HepG2 (cell line): ENCODE measurements at regions not wholly inside any gene's neighbourhood (a gene's known extent, or its start where the extent isn't known, plus 50 kb on each side); places are given as distances from the start of the nearest gene placed in this dataset.

ENCODE experiments used
- ATF4 ChIP-seq, 2 experiments: fragments of 450-650 bp in 1 of 2; sonication (generic) in 1 of 2; formaldehyde crosslinking; IDR thresholded peaks; 2 replicates each; pipeline versions ENCODE4 v1.5.0 to v1.8.0; 2020 to 2022; ENCODE audit warnings: mild to moderate bottlenecking in 1 of 2, missing genetic modification reagents in 1 of 2
- E2F2 ChIP-seq: sonication (generic); formaldehyde crosslinking; IDR thresholded peaks from 2 replicates; pipeline ENCODE4 v1.4.0; 2020; ENCODE audit warnings: missing genetic modification reagents, borderline replicate concordance
- ETV6 ChIP-seq: sonication (generic); formaldehyde crosslinking; conservative IDR thresholded peaks from 2 replicates; pipeline ENCODE4 v1.4.0; 2020; ENCODE audit warnings: missing genetic modification reagents
- FOXA1 ChIP-seq, 2 experiments: fragments of 450-650 bp in 1 of 2; sonication (generic) in 1 of 2; formaldehyde crosslinking in 1 of 2; IDR thresholded peaks; 2 replicates each; pipeline versions ENCODE4 v1.4.0 to v1.6.1; 2016 to 2020; ENCODE audit warnings: missing genetic modification reagents in 1 of 2
- KMT2B ChIP-seq: IDR thresholded peaks from 2 replicates; pipeline ENCODE4 v1.6.1; 2016; ENCODE audit warnings: missing genetic modification reagents, missing compliant biosample characterization
- MIER3 ChIP-seq: IDR thresholded peaks from 2 replicates; pipeline ENCODE4 v1.6.1; 2016; ENCODE audit warnings: missing compliant biosample characterization, borderline replicate concordance
- MXD1 ChIP-seq: sonication (generic); formaldehyde crosslinking; IDR thresholded peaks from 2 replicates; pipeline ENCODE4 v1.4.0; 2020; ENCODE audit warnings: mild to moderate bottlenecking, missing genetic modification reagents
- PITX1 ChIP-seq: sonication (generic); formaldehyde crosslinking; IDR thresholded peaks from 2 replicates; pipeline ENCODE4 v1.5.1; 2020; ENCODE audit warnings: mild to moderate bottlenecking, missing genetic modification reagents
- SPEN ChIP-seq: sonication (generic); formaldehyde crosslinking; IDR thresholded peaks from 2 replicates; pipeline ENCODE4 v1.5.1; 2020; ENCODE audit warnings: low read depth, mild to moderate bottlenecking, missing genetic modification reagents
- TGIF2 ChIP-seq: IDR thresholded peaks from 2 replicates; pipeline ENCODE4 v1.6.1; 2016; ENCODE audit warnings: control low read depth, missing compliant biosample characterization
- TP53 ChIP-seq: sonication (generic); formaldehyde crosslinking; conservative IDR thresholded peaks from 2 replicates; pipeline ENCODE4 v1.4.0; 2020; ENCODE audit warnings: missing genetic modification reagents
- ZBTB7B ChIP-seq: sonication (generic); formaldehyde crosslinking; IDR thresholded peaks from 2 replicates; pipeline ENCODE4 v1.4.0; 2020; ENCODE audit warnings: missing genetic modification reagents
- ZEB1 ChIP-seq: IDR thresholded peaks from 2 replicates; pipeline ENCODE4 v1.6.1; 2012; ENCODE audit warnings: mild to moderate bottlenecking, low read depth, inconsistent platforms; ENCODE audit not compliant: insufficient replicate concordance
- ZNF142 ChIP-seq: sonication (generic); formaldehyde crosslinking; IDR thresholded peaks from 2 replicates; pipeline ENCODE4 v1.4.0; 2020; ENCODE audit warnings: missing genetic modification reagents
- ZNF251 ChIP-seq: sonication (generic); formaldehyde crosslinking; IDR thresholded peaks from 2 replicates; pipeline ENCODE4 v1.9.0; 2021; ENCODE audit warnings: mild to moderate bottlenecking, missing genetic modification reagents
- ZNF260 ChIP-seq: sonication (generic); formaldehyde crosslinking; IDR thresholded peaks from 2 replicates; pipeline ENCODE4 v1.4.0; 2020; ENCODE audit warnings: missing genetic modification reagents, low read depth, mild to moderate bottlenecking, borderline replicate concordance
- ZNF503 ChIP-seq: sonication (generic); formaldehyde crosslinking; IDR thresholded peaks from 2 replicates; pipeline ENCODE4 v1.4.0; 2020; ENCODE audit warnings: missing genetic modification reagents
- ZNF567 ChIP-seq: sonication (generic); formaldehyde crosslinking; IDR thresholded peaks from 2 replicates; pipeline ENCODE4 v1.8.1; 2023; ENCODE audit warnings: mild to moderate bottlenecking, missing genetic modification reagents, borderline replicate concordance
- ZNF615 ChIP-seq: sonication (generic); formaldehyde crosslinking; IDR thresholded peaks from 2 replicates; pipeline ENCODE4 v1.5.0; 2020; ENCODE audit warnings: mild to moderate bottlenecking, missing genetic modification reagents, borderline replicate concordance
- ZNF879 ChIP-seq: sonication (generic); formaldehyde crosslinking; IDR thresholded peaks from 2 replicates; pipeline ENCODE4 v1.8.1; 2023; ENCODE audit warnings: missing genetic modification reagents

GRCh38 chr14:23694949-23695663 is 58.9 kb downstream of the DHRS2 start (continued):
- TF ChIP-seq ZNF142 (no peak), ZNF260 (no peak), ETV6 (CRISPR knock-in tag) (no peak), TGIF2 (CRISPR knock-in tag) (no peak), PITX1 (CRISPR knock-in tag) (no peak), E2F2 (CRISPR knock-in tag) (no peak), ZNF615 (peak; percentile 30; the same call in 1 of the 2 replicates), FOXA1 (IDR thresholded peaks at IDR 0.05) (no peak), FOXA1 (CRISPR knock-in tag; IDR thresholded peaks at IDR 0.05) (peak; percentile 24; the same call in 1 of the 2 replicates), ZNF503 (CRISPR knock-in tag) (no peak), MIER3 (CRISPR knock-in tag) (no peak), KMT2B (no peak), ZNF879 (CRISPR knock-in tag) (no peak), MXD1 (CRISPR knock-in tag) (no peak), TP53 (CRISPR knock-in tag) (no peak), SPEN (no peak), ZEB1 (peak; percentile 2), ZNF251 (CRISPR knock-in tag) (no peak), ATF4 (CRISPR knock-in tag; IDR thresholded peaks at IDR 0.05) (0 out of 4 replicates have a peak, but pooled peaks of 1 of the 2 experiments have one; percentile 3), ZBTB7B (CRISPR knock-in tag) (no peak), ZNF567 (no peak)
